Middle frontal gyrus (tissue), 1 donor: ENCODE measurements at regions not wholly inside any gene's neighbourhood (a gene's known extent, or its start where the extent isn't known, plus 50 kb on each side); places are given as distances from the start of the nearest gene placed in this dataset.

ENCODE experiments used
- DNase-seq: peaks from one replicate; pipeline ENCODE4 v3.0.0-alpha.2; 2015; ENCODE audit warnings: low spot score; ENCODE audit errors: extremely low spot score

DNA sequence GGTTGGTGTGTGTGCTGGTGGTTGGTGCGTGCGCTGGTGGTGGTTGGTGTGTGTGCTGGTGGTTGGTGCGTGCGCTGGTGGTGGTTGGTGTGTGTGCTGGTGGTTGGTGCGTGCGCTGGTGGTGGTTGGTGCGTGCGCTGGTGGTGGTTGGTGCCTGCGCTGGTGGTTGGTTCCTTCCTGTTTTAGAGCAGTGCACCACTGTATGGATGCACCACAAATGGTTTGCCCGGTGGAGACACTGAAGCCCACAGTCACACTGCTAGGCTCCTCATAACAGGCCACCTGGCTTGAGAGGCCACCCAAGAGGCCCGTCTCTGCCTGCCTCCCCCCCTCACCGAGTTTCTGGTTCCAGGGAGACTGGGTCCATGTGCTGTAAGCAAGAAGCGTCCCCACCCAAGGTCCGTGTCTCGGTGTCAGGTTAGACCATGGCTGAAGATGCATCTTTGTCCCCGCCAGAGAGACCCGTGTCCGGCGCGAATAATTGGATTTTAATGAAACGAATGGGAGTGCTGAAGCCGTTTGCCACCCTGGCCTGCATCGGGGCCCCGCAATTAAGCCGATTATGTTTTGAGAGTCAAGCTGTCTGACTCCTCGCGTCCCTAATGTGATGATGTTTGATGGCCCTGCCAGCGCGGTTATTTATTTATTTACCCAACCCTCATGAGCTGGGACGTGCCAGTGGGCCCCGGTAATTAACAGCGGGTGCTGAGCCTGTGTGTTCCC, 161.3 kb upstream of the GSE1 start:
- DNase-seq, result no peak

DNA sequence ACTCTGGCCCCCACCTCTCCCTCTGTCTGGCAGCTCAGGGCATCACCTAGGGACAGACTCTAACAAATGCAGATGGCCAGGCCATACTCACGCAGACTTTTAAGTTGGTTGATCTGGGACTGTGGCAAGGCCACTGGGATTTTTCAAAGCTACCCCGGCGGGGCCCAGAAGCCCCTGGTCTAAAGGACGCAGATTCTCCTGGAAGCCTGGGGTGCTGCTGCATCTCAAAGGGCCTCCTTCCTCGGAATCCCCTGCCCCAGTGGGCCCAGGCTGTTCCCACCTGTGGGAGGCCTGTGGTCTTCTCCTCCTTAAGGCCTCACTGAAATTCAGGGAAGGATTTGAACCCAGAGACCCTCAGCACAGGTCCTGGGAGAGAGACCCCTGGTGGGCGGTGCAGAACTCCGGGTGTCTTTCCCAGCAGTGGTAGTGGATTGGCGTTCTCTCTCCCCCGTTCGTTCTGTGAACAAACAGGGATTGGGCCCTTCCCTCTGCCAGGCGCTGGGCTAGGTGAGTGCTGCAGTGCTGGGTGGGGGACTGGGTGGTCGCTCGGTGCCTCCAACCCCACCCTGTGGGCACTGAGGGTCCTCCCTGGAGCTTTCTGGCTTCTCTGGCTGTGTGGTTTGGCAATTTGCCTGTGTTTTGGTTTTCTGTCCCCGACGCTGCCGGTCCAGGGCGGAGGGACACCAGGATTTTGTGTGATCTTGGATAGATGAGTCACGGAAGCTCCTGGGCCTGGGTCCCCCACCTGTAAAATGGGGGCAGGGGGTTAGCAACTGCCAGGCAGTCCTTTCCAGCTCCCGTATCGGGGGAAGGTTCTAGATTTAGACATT, 160.5 kb upstream of the GSE1 start:
- no peak for DNase-seq

DNA sequence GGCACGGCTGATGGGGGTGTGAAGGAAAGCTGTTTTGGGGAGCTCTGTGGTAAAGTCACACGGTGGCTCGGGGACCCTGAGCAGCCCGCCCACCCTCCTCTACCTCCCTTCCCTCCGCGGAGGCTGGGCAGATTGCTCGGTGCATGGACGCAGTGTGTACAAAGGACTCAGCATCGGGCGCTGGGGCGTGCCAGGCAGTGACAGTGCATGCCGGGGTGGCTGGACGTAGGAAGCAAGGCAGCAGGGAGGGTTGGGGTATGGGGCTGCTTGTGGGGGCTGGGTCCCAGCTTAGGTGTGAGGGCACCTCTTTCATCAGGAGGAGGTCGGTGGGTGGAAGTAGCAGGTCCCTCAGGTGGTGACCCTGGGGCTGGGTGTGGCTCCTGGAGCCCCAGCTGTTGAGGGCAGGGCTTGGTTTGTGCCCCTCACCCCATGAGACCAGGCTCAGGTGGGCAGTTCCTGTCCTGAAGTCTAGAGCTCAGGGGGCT, 159.9 kb upstream of the GSE1 start:
- no peak for DNase-seq

DNA sequence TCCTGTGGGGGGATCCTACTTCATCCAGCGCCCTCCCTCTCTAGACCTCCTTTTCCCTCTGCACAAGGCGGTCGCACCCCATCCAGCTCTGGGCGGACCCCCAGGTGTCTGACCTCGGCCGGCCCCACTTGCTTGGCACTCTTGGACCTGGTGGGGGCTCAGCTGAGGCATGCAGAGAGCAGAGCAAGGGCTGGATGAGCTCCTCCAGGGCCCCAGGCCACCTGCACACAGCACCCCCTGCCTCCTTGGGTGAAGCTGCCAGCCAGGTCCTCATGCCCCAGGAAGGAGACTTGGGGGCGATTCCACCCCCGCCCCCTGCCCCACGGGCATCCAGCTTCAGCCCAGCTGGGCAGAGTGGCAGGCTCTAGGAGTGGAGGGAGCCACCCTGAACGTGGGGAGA, 159.4 kb upstream of the GSE1 start:
- DNase-seq, result no peak

DNA sequence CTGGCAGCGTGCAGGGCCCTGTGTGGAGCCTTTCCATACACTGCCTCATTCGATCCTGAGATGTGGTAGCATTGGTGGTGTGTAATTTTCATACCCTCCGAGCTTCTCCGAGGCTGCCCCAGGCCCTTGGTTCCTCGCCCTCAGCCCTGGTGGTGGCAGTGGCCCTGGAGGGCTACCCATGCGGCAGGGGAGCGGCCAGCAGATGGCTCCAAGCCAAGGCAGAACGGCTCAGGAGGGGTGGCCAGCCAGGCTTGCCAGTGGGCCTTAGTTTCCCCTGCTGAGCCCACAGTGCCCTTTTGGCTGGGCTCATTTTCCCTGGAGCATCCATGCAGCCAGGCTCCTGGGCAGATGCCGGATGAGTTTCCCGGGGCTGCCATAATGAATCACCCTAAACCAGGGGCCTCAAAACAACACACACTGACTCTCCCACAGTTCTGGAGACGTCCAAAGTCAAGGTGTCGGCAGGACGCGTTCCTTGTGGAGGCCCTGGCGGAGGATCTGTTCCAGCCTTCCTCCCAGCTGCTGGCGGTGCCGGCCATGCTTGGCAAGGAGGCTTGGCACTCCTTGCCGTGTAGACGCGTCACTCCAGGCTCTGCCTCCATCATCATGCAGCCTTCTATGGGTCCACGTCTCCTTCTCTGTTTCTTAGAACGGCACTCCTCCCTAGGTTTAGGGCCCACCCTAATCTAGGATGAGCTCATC, 158.8 kb upstream of the GSE1 start:
- DNase-seq, result no peak

DNA sequence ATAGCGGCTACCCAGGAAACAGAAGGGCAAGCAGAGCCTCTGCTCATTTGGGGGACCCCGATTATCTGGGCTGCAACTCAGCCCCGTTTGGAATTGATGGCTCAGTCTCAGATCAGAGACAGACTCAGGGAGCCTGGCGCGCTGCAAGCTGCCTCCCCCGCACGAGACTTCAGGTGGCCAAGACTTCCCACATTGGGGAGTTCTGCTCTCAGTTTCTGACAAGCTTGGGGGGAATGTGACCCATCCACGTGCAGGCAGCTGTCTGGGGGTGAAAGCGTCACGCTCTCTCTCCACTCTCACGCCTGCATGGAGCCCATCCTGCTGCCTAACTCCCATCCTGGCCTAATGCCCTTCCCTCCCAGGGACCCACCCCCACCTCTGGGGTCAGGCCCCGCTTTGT, 157.6 kb upstream of the GSE1 start:
- DNase-seq, result no peak

DNA sequence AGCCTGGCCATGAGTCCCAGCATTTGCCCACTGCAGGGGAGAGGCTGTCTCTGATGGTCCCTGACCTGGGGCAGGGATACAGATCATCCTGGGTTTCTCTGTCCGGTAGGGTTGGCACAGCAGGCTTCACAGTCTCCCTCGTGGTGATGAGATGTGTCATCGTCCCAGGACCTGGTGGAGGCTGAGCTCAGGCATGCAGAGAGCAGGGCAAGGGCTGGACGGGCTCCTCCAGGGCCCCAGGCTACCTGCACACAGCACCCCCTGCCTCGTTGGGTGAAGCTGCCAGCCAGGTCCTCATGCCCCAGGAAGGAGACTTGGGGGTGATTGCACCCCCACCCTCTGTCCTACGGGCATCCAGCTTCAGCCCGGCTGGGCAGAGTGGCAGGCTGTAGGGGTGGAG, 155.8 kb upstream of the GSE1 start:
- DNase-seq, result no peak

DNA sequence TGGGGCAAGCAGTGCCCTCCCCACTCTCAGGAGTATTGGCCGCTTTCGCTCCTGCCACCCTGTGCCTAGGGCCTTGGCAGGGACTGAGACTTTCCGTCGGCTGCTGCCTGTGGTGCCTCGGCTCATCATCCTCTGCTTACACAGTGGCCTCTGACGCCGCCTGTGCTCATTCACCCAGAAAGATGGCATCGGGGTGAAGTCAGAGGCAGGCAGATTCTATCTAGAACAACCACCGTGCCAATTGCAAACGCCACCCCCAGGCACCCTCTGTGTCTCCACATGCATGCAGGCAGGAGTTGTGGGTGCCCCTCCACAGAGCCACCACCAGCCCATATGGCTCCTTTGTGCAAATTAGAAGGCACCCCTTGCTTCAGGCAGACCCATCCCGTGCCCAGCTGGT, 154.2 kb upstream of the GSE1 start:
- DNase-seq, result no peak

DNA sequence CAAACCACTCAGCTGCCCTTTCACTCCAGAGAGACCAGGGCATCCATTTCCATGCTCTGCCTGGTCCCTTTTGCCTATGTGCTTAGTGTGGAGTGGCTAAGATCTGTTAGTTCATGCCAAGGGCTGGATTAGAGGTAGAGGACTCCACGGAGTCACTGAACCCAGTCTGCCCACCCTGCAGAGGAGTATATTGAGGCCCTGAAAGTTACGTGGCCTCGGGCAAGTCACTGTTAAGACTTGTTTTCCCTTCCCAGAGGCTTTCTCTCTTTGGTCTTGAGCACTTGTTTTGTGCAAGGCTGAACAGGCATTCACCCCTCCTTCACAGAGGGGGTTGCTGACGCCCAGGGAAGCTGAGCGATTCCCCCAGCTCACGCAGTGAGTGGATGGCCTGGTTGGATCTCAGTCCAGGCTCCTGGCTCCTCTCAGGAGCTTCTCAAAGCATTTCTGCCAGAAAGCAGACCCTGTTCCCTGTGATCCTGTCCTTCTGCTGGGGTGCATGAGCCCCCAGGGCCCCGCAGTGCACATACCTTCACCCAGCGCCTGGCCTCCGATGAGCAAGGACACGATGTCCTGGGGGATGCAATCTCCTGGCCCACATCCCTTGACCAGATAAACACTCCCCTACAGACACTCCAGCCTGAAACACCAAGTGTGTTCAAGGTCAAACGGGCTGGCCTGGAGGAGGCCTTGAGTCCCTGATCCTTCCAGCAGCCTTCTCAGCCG, 153.4 kb upstream of the GSE1 start:
- DNase-seq, result no peak

DNA sequence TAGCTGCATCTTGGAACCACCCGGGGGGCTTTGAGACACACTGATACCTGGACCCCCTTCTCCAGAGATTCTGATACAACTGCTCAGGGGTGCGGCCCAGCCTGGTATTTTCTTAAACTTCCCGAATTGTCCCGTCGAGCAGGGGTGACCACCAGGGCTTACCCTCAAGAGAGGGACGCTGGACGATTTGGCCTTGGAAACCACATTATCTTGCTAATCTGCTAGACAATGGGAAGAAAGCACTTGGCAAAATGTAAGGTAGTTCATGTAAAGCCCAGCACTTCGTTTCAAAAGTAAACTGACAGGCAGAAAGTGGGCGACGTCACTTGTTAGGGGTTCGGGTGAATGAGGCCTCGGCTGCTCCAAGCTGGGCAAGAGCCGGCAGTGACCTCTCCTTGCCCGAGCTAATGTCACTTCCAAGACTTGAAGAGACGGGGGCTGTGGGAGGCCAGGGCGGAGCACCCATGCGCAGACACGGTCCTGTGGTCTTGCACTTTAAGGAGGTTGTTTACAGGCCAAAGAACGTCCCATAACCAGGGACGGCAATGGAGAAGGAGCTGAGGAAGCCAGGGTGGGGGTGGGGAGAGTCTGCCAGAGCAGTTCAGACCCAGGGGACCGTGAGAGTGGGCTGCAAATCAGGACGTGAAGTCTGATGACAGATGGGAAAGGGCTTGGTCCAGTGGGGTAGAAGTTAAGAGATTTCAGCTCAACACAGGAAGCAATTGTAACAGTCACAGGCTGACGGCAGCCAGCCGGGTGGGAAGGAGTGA, 152.7 kb upstream of the GSE1 start:
- DNase-seq, result no peak

DNA sequence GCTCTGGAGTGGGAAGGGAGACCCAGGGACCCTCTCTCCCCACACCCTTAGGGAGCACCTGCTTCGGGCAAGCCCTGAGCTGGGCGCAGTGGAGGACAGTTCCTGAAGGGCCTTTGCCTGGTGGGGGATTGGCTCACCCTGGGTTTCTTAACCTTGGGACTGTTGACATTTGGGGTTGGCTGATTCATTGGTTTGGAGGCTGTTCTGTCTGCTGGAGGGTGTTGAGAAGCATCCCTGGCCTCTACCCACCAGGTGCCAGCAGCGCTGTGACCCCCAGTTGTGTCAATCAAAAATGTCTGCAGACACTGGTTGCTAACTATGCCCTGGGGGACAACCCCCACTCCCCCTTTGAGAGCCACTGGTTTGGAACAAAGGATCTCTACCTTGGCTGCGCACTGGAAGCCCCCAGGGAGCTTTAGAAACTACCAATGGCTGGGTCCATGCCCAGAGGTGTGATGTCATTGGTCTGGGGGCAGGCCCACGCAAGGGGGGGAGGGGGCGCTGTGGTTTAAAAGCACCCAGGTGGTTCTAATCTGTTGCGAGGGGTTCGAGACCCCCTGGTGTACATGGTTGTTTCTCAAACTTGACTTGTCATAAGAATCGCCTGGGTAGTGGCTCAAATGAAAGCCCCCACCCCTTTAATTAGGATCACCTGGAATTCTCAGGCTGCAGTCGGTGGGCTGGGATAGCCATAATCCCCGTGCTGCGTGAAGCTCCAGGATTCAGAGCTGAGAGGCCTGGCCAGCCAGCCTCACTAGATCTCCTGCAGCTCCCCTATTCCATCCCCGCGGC, 151.9 kb upstream of the GSE1 start:
- no peak for DNase-seq

DNA sequence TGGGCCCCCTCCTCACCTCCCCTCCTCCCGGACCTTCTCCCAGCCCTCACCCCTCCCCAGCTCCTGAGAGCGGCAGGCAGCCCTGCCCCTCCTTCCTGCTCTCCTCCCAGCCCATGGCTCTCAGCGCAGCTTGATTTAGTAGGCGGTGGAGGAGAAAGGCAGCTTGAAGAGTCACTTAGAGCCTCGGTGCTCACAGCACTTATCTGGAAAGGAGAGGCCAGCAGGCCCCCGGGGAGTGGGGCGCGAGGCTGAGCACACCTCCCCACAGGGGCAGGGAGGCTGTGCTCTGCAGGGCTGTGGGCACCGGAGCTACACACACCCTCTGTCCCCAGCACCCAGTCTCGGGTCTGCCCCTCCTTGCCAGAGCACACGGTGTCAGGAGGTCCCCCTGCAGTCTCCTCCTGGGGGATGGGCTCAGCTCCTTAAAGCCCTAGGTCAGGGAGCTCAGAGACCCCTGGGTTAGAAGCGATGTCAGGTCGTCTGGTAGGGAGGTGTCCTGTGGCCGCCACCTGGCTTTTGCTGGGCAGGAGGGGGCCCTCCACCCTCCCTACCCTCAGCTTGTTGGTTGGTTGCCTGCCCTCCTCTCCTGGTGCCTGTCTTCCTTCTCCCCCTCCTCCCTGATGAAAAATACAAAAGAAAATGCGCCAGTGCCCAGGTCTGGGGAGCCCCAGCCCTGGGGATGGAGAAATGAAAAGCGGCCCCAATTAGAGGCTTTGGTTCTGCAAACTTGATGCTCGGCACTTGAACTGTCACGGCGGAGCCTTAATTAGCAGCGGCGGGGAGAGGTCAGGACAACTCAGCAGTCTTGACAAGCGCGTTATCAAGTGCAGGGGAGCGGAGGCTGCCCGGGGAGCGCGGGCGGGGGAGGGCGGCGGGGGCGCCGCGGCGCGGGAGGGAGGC, 151.1 kb upstream of the GSE1 start:
- DNase-seq, result no peak

DNA sequence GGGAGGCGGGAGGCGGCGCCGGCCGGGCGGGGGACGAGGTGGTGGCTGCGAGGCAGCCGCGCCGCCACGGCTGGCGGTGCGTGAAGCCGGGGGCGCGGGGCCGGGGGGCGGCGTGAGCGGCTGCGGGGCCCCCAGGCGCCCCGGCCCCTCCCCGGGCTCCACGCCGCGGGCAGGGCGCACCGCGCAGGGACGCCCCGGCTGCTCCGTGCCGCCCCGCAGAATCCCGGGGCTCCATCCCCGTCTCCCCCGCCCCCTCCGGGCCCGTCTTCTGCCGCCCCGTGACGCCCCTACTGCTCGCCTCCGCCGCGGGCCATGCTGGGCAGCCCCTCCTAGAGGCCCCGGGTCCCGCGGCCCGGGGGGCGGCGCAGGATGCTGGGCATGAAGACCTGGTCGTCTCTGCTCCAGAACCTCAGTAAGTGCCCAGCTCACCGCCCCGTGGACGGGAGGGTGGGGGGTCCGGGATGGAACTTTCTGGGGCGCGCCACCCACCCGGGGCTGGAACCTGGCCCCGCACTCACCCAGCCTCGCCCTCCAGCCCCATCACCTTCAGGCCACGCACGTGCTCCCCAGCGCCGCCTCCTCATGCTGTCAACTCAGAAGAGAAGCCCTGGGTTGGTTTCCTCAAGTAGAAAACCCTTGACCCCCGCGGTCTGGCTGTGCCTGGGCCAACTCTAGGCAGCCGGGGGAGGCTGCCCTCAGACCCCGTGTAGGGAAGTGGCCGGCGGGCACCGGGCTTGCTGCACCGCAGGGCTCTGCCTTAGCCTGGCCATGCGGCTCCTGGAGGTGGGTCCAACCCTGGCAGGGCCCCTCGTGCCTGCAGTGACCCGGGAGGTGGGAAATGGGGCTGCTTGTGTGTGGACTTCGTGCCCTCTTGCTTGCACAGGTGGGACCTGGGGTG, 150.2 kb upstream of the GSE1 start:
- no peak for DNase-seq

DNA sequence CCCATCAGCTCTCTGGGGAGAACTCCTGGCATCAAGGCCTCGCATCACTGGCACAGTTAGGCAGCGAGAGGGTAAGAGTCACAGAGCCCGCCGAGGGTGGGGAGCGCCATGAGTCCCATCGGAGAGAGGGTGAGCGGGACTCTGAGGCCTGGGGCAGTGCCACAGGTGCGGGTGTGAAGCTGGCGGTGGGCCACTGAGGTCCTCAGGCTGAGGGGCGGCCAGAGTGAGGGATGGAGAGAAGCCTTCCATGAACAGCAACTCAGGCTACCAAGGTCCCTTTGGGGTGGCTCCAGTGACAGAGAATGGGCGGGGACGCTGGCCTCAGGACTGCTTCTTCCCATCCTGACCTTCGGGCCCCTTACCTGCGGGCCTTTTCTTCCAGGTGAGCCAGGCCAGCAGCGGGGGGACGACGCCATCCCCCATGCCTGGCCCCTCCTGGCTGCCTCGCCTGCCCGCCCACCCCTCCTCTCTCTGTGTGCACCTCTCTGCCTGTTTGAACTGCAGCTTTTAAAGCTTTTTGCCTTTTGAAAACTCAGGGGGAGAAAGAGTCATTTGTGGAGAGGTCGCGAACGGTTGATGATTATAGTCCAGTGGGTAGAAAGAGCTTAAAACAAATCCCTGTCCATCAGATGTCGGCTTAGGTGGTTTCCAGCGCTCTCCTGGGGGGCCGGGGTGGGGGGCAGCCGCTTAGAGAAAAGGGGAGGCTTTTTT, 149.3 kb upstream of the GSE1 start:
- no peak for DNase-seq

DNA sequence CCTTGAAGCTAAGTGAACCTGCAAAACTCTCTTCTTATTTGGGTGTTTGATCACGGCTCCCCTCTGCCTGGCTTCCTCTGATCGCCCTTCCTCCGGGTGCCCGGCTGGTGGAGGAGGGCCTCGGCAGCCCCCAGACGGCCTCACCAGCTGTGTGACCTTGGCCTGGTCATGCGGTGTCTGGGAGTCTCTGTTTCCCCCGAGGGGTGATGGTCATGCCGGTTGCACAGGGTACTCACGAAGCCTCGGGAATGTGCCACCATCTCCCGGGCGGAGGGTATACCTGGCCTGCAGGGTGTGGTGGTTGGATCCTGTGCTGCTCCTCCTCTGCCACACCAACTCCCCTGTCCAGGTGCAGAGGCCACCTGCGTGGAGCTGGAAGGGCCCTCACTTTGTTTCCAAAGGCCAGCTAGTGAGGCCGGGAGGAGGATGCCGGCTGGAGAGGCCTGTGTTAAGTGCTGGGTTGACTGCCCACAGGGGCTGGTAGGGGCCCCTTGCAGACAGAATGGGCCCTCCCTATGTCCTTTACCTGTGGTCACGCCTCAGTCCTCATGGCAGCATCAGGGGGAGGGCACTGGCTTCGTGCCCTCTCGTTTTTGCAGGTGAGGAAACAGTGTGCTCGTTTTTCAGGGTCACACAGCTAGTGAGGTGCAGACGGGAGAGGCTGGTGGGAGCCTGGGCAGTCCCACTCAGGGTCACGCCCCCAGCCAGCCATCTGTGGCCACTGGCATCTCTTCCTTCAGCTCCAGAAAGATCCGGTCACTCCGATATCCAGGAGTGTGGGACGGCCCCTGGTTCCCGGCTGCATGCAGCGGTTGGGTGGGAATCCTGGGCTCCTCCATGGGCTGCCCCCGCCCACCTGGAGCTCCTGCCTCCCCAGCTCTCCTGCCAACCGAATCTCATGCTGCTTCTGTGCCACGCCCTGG, 148.5 kb upstream of the GSE1 start:
- DNase-seq, result no peak
